ENCODE measurements at regions not wholly inside any gene's neighbourhood (a gene's known extent, or its start where the extent isn't known, plus 50 kb on each side); places are given as distances from the start of the nearest gene placed in this dataset.
"Not testable (repeated sequence)": the region's sequence is repeated elsewhere in the genome, so short reads cannot be mapped to it uniquely, and the experiment has no call there.

DNA sequence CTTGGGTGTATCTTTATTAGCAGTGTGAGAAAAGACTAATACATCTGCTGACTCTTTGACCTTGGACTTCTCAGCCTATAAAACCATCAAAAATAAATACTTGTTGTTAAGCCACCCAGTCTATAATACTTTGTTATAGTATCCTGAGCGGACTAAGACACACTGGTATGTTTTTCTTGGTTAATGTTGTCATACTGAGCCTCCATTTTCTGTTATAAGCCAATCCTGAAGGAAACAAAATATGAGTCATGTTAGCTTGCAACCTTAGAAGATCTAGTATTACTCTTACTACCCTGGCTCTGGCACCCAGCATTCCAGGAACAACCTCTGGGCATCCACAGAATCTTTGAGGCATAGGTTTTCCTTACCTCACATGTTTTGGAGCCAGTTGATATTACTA, 307.2 kb downstream of the FRK start:
- no peak for DNase-seq
- Histone ChIP-seq H3K9me3 (peaks cover 0 to 5% (median 0%) of the 10 kb centered on the region in 8 donors), H3K27me3 (replicated peaks in 1 of 7) (no peaks in the 10 kb centered on the region), H3K27ac (no peak overlapping the region), H3K36me3 (no peaks in the 10 kb centered on the region), H3K4me3 (no peak overlapping the region), H3K4me1 (no peaks in the 10 kb centered on the region)
- WGBS, 5 donors, result 46 to 68% (median 52%) methylated on average over 1 of the region's 1 CpG
- no peak for TF ChIP-seq POLR2A (IDR thresholded peaks at IDR 0.05)
- no peak for TF ChIP-seq POLR2AphosphoS5 (IDR thresholded peaks at IDR 0.05)
- TF ChIP-seq, protein P1, sequence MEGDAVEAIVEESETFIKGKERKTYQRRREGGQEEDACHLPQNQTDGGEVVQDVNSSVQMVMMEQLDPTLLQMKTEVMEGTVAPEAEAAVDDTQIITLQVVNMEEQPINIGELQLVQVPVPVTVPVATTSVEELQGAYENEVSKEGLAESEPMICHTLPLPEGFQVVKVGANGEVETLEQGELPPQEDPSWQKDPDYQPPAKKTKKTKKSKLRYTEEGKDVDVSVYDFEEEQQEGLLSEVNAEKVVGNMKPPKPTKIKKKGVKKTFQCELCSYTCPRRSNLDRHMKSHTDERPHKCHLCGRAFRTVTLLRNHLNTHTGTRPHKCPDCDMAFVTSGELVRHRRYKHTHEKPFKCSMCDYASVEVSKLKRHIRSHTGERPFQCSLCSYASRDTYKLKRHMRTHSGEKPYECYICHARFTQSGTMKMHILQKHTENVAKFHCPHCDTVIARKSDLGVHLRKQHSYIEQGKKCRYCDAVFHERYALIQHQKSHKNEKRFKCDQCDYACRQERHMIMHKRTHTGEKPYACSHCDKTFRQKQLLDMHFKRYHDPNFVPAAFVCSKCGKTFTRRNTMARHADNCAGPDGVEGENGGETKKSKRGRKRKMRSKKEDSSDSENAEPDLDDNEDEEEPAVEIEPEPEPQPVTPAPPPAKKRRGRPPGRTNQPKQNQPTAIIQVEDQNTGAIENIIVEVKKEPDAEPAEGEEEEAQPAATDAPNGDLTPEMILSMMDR (IDR thresholded peaks at IDR 0.05 in 8 of 11, conservative IDR thresholded peaks at IDR 0.05 in 3 of 11), result no peak
- intact Hi-C loops (cut with DNase I; ENCODE audit: low total_unique reads), result no loop called here

DNA sequence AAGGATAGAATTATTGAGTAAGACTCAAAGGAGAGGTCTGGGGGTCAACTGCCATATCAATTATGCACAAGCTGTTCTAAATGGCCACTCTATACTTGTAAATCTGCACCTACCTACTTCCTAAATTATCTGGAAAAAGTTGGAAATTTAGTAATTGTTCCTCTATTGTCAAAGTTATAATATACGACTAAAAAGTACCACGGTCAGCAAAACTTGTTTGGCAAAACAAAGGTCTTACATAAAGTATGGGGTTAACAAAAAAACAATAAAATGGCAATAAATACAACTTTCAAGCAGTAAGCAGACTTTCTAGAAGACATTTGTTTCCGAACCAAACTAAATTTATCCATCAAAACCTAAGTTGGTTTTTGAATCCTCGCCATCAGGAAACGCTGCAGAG, 309.7 kb downstream of the FRK start:
- intact Hi-C loops (cut with DNase I; ENCODE audit: low total_unique reads), result no loop called here
- TF ChIP-seq POLR2A (IDR thresholded peaks at IDR 0.05) (no peak), POLR2AphosphoS5 (IDR thresholded peaks at IDR 0.05) (no peak)
- TF ChIP-seq, protein P1 (IDR thresholded peaks at IDR 0.05 in 8 of 11, conservative IDR thresholded peaks at IDR 0.05 in 3 of 11), result no peak

DNA sequence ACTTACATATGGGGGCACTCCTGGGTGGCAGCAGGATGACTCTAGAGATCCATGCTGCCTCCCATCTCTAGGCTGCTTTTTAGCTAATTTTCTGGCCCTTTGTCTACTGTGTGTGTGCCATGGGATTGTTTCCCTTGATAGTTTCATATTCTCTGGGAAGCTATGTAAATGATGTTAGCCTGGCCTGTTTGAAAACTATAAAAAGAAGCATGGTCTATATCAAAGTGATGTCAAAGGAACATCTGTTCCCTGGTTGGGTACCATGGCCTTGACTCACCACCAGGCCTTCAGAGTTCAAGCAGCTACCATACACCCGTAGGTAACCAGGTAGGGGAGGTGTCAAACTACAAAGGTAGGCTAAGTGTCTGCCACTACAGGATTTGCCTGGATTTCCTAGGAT, 310.4 kb downstream of the FRK start:
- Histone ChIP-seq H3K4me3 (no peak overlapping the region), H3K4me1 (no peaks in the 10 kb centered on the region), H3K9me3 (peaks cover 0 to 14% (median 7%) of the 10 kb centered on the region in 8 donors), H3K27me3 (replicated peaks in 1 of 7) (no peaks in the 10 kb centered on the region), H3K36me3 (no peaks in the 10 kb centered on the region), H3K27ac (no peak overlapping the region)
- intact Hi-C loops (cut with DNase I; ENCODE audit: low total_unique reads), result no loop called here
- WGBS, 5 donors, result 73 to 88% (median 76%) methylated on average over 1 of the region's 1 CpG
- no peak for DNase-seq
- TF ChIP-seq, protein P1 (IDR thresholded peaks at IDR 0.05 in 8 of 11, conservative IDR thresholded peaks at IDR 0.05 in 3 of 11), result no peak
- no peak for TF ChIP-seq POLR2AphosphoS5 (IDR thresholded peaks at IDR 0.05)

More for the DNA sequence above, 309.7 kb downstream of the FRK start:
- WGBS, 5 donors, result 78 to 86% (median 83%) methylated on average over 5 of the region's 5 CpGs
- Histone ChIP-seq H3K27me3 (replicated peaks in 1 of 7) (no peaks in the 10 kb centered on the region), H3K9me3 (peaks cover 0 to 8% (median 6%) of the 10 kb centered on the region in 8 donors), H3K4me3 (no peak overlapping the region), H3K4me1 (no peaks in the 10 kb centered on the region), H3K27ac (no peak overlapping the region), H3K36me3 (no peaks in the 10 kb centered on the region)
- DNase-seq, result no peak

DNA sequence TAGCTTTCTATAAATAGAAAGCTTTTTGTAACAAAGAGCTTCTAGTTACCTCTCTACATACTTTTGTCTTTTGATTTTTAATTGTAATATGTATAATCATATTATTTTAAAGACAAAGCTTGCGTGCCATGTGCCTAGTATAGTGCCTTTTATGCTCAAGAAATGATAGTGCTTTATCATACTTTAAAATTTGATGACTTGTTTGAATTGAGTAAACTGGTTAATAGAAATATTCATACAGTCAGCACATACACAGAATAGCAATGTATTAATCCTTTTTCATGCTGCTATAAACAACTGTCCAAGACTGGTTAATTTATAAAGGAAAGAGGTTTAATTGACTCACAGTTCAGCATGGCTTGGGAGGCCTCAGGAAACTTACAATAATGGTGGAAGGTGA, 313.0 kb downstream of the FRK start:
- 0 to 1% (median 0%) methylated on average over 1 of the region's 1 CpG for WGBS, 5 donors

DNA sequence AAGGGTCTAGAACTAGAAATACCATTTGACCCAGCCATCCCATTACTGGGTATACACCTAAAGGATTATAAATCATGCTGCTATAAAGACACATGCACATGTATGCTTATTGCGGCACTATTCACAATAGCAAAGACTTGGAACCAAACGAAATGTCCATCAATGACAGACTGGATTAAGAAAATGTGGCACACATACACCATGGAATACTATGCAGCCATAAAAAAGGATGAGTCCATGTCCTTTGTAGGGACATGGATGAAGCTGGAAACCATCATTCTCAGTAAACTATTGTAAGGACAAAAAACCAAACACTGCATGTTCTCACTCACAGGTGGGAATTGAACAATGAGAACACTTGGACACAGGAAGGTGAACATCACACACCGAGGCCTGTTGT, 314.1 kb downstream of the FRK start:
- peaks cover 0 to 26% (median 8%) of the 10 kb centered on the region in 8 donors for H3K9me3 ChIP-seq
- H3K36me3 ChIP-seq; H3K27me3 ChIP-seq (replicated peaks in 1 of 7); H3K4me1 ChIP-seq; intact Hi-C loops (cut with DNase I; ENCODE audit: low total_unique reads); H3K27ac ChIP-seq; H3K4me3 ChIP-seq; DNase-seq: not testable (repeated sequence)
- 71 to 86% (median 78%) methylated on average over 3 of the region's 3 CpGs for WGBS, 5 donors

More for the DNA sequence above, 313.0 kb downstream of the FRK start:
- H3K9me3 ChIP-seq, result peaks cover 0 to 17% (median 8%) of the 10 kb centered on the region in 8 donors
- H3K4me1 ChIP-seq, result no peaks in the 10 kb centered on the region
- TF ChIP-seq POLR2AphosphoS5 (IDR thresholded peaks at IDR 0.05) (no peak), POLR2A (IDR thresholded peaks at IDR 0.05) (no peak)
- TF ChIP-seq, protein P1 (IDR thresholded peaks at IDR 0.05 in 8 of 11, conservative IDR thresholded peaks at IDR 0.05 in 3 of 11), result no peak
- H3K27me3 ChIP-seq (replicated peaks in 1 of 7), result no peaks in the 10 kb centered on the region
- no peak for DNase-seq
- no peaks in the 10 kb centered on the region for H3K36me3 ChIP-seq
- no peak overlapping the region for H3K27ac ChIP-seq
- no peak overlapping the region for H3K4me3 ChIP-seq
- intact Hi-C loops (cut with DNase I; ENCODE audit: low total_unique reads), result no loop called here
